GM23338 (cell line): ENCODE measurements at regions not wholly inside any gene's neighbourhood (a gene's known extent, or its start where the extent isn't known, plus 50 kb on each side); places are given as distances from the start of the nearest gene placed in this dataset.

ENCODE experiments used
- ATAC-seq: fragments of 200-7000 bp; cut with Tn5 transposase; 3 replicates; pipeline ENCODE4 v1.9.1; 2020
- DNase-seq: peaks from one replicate; pipeline ENCODE4 v3.0.0-alpha.2; 2015; ENCODE audit warnings: low spot score
- H2AFZ ChIP-seq: fragments of 200-600 bp; sonication (generic); 2 replicates; pipeline ENCODE4 v1.8.0; 2016; ENCODE audit warnings: antibody characterized with exemption, mild to moderate bottlenecking, moderate library complexity
- H3F3A ChIP-seq: fragments of 200-600 bp; sonication (generic); replicated peaks from 2 replicates; pipeline ENCODE4 v1.8.0; 2017; ENCODE audit warnings: antibody characterized with exemption, mixed run types, low read depth
- H3K27ac ChIP-seq: fragments of 200-600 bp; sonication (generic); 2 replicates; pipeline ENCODE4 v1.6.1; 2016; ENCODE audit warnings: low read depth
- H3K27me3 ChIP-seq: fragments of 200-600 bp; sonication (generic); 2 replicates; pipeline ENCODE4 v1.8.0; 2016; ENCODE audit warnings: mild to moderate bottlenecking, mixed run types, moderate library complexity; ENCODE audit not compliant: insufficient read depth
- H3K36me3 ChIP-seq: fragments of 200-600 bp; sonication (generic); 2 replicates; pipeline ENCODE4 v1.8.0; 2016; ENCODE audit warnings: mild to moderate bottlenecking; ENCODE audit not compliant: insufficient read depth
- H3K4me1 ChIP-seq: fragments of 200-600 bp; sonication (generic); 2 replicates; pipeline ENCODE4 v1.8.0; 2016; ENCODE audit warnings: mild to moderate bottlenecking, moderate library complexity; ENCODE audit not compliant: insufficient read depth
- H3K4me2 ChIP-seq: fragments of 200-600 bp; sonication (generic); 2 replicates; pipeline ENCODE4 v1.7.1; 2017; ENCODE audit warnings: mixed run types
- H3K4me3 ChIP-seq: fragments of 200-600 bp; sonication (generic); 2 replicates; pipeline ENCODE4 v1.6.1; 2016; ENCODE audit warnings: mixed run types
- H3K79me2 ChIP-seq: fragments of 200-600 bp; sonication (generic); replicated peaks from 2 replicates; pipeline ENCODE4 v1.8.0; 2017; ENCODE audit warnings: mild to moderate bottlenecking; ENCODE audit not compliant: insufficient read depth
- H3K9me2 ChIP-seq: fragments of 200-600 bp; sonication (generic); 2 replicates; pipeline ENCODE4 v1.8.0; 2017; ENCODE audit not compliant: insufficient read depth
- H4K20me1 ChIP-seq: fragments of 200-600 bp; sonication (generic); replicated peaks from 2 replicates; pipeline ENCODE4 v1.8.0; 2017; ENCODE audit warnings: mild to moderate bottlenecking; ENCODE audit not compliant: insufficient read depth
- H3K27ac Mint-ChIP-seq: 2 replicates; pipeline ENCODE4 v1.8.0; 2020; ENCODE audit warnings: inconsistent platforms, mild to moderate bottlenecking, moderate library complexity, mixed read lengths
- H3K27me3 Mint-ChIP-seq: 3 replicates; pipeline ENCODE4 v1.8.0; 2022; ENCODE audit warnings: low read depth, mild to moderate bottlenecking, moderate library complexity, mixed read lengths, inconsistent platforms; ENCODE audit not compliant: insufficient read depth, poor library complexity
- H3K36me3 Mint-ChIP-seq: 3 replicates; pipeline ENCODE4 v1.8.0; 2021; ENCODE audit warnings: low read depth, mild to moderate bottlenecking, inconsistent platforms, moderate library complexity, mixed read lengths
- H3K4me1 Mint-ChIP-seq: 3 replicates; pipeline ENCODE4 v1.8.0; 2020; ENCODE audit warnings: mild to moderate bottlenecking, inconsistent platforms, mixed read lengths
- H3K4me3 Mint-ChIP-seq: 3 replicates; pipeline ENCODE4 v1.8.0; 2021; ENCODE audit warnings: moderate library complexity, mild to moderate bottlenecking, inconsistent platforms, mixed read lengths
- H3K9me3 Mint-ChIP-seq: 3 replicates; pipeline ENCODE4 v1.8.0; 2020; ENCODE audit warnings: moderate library complexity, mild to moderate bottlenecking, inconsistent platforms, mixed read lengths
- CREB1 ChIP-seq: fragments of 250-450 bp; sonication (Bioruptor Pico); IDR thresholded peaks from 2 replicates; pipeline ENCODE4 v1.5.0; 2020; ENCODE audit warnings: low read depth, mild to moderate bottlenecking, moderate library complexity
- CTCF ChIP-seq, 2 experiments: fragments of 200-600 bp in 1 of 2; sonication (generic) in 1 of 2; conservative IDR thresholded peaks; 2 replicates each; pipeline versions ENCODE4 v1.5.1 to v1.6.1; 2016 to 2017; ENCODE audit warnings: antibody characterized with exemption in 2 of 2, low read depth in 2 of 2, mild to moderate bottlenecking in 2 of 2, moderate library complexity in 1 of 2
- EZH2 ChIP-seq: fragments of 200-600 bp; sonication (generic); IDR thresholded peaks from one replicate; pipeline ENCODE4 v1.8.0; 2017; ENCODE audit warnings: antibody characterized with exemption, mild to moderate bottlenecking, low read depth; ENCODE audit not compliant: unreplicated experiment
- EZH2phosphoT487 ChIP-seq: fragments of 200-600 bp; sonication (generic); IDR thresholded peaks from one replicate; pipeline ENCODE4 v1.8.1; 2018; ENCODE audit warnings: antibody characterized with exemption; ENCODE audit not compliant: unreplicated experiment
- JUNB ChIP-seq: IDR thresholded peaks from one replicate; pipeline ENCODE4 v1.6.1; 2016; ENCODE audit warnings: antibody characterized with exemption; ENCODE audit not compliant: unreplicated experiment
- NANOG ChIP-seq: IDR thresholded peaks from 2 replicates; pipeline ENCODE4 v1.6.1; 2016; ENCODE audit warnings: antibody characterized with exemption, borderline replicate concordance
- POLR2AphosphoS5 ChIP-seq: IDR thresholded peaks from 2 replicates; pipeline ENCODE4 v1.6.1; 2016; ENCODE audit warnings: antibody characterized with exemption, low read depth
- REST ChIP-seq: IDR thresholded peaks from one replicate; pipeline ENCODE4 v1.6.1; 2018; ENCODE audit warnings: antibody characterized with exemption; ENCODE audit not compliant: unreplicated experiment
- STAT1 ChIP-seq: IDR thresholded peaks from one replicate; pipeline ENCODE4 v1.6.1; 2016; ENCODE audit warnings: antibody characterized with exemption; ENCODE audit not compliant: unreplicated experiment
- ZNF114 ChIP-seq: fragments of 250-450 bp; sonication (Bioruptor Pico); IDR thresholded peaks from 2 replicates; pipeline ENCODE4 v1.5.0; 2020; ENCODE audit warnings: mild to moderate bottlenecking, moderate library complexity
- ZNF331 ChIP-seq: fragments of 250-450 bp; sonication (Bioruptor Pico); IDR thresholded peaks from 2 replicates; pipeline ENCODE4 v1.5.0; 2020; ENCODE audit warnings: low read depth, mild to moderate bottlenecking, moderate library complexity
- ZNF462 ChIP-seq: fragments of 250-450 bp; sonication (Bioruptor Pico); IDR thresholded peaks from 2 replicates; pipeline ENCODE4 v1.5.0; 2020; ENCODE audit warnings: mild to moderate bottlenecking, moderate library complexity

GRCh38 chrX:46036508-46036907, 508.7 kb downstream of the ZNF674 start:
- no peaks in the 10 kb centered on the region for H3K36me3 ChIP-seq
- no peaks in the 10 kb centered on the region for H3K4me1 Mint-ChIP-seq
- H3K36me3 Mint-ChIP-seq: peaks cover 2% of the 10 kb centered on the region; the same call in 2 of the 3 replicates
- H3K79me2 ChIP-seq: no peaks in the 10 kb centered on the region
- no peaks in the 10 kb centered on the region for H3K9me2 ChIP-seq
- ATAC-seq (no peak), DNase-seq (no peak)
- no peaks in the 10 kb centered on the region for H4K20me1 ChIP-seq
- H3F3A ChIP-seq: no peaks in the 10 kb centered on the region
- TF ChIP-seq STAT1 (no peak), ZNF462 (CRISPR knock-in tag) (no peak), EZH2 (no peak), ZNF114 (CRISPR knock-in tag) (no peak), JUNB (no peak), REST (no peak), POLR2AphosphoS5 (no peak), EZH2phosphoT487 (no peak), CTCF (conservative IDR thresholded peaks at IDR 0.05; ENCODE audit: low read depth in 2 of 2) (no peak), NANOG (no peak), ZNF331 (no peak), CREB1 (no peak)
- H3K27ac ChIP-seq: no peak overlapping the region
- no peak overlapping the region for H3K4me2 ChIP-seq
- H3K9me3 Mint-ChIP-seq: peaks cover 4% of the 10 kb centered on the region; the same call in 2 of the 3 replicates
- H3K27me3 ChIP-seq: no peaks in the 10 kb centered on the region
- no peak overlapping the region for H3K4me3 ChIP-seq
- H3K4me1 ChIP-seq: no peaks in the 10 kb centered on the region
- no peak overlapping the region for H3K4me3 Mint-ChIP-seq
- H3K27ac Mint-ChIP-seq: no peak overlapping the region
- H2AFZ ChIP-seq: no peak overlapping the region
- H3K27me3 Mint-ChIP-seq: no peaks in the 10 kb centered on the region
